Astrocyte (in vitro differentiated cells and primary cell): ENCODE measurements at regions not wholly inside any gene's neighbourhood (a gene's known extent, or its start where the extent isn't known, plus 50 kb on each side); places are given as distances from the start of the nearest gene placed in this dataset.

Source experiments
- DNase-seq: peaks from one replicate; pipeline ENCODE4 v3.0.0-alpha.2; 2010; ENCODE audit warnings: low read depth
- FAIRE-seq: peaks from 2 replicates; lab custom pipeline; 2011; peaks lifted over from hg19 to GRCh38; lab: Jason Lieb, UNC
- H2AFZ ChIP-seq: 2 replicates; pipeline ENCODE4 v1.6.0; 2012; ENCODE audit warnings: low read depth, low read length, inconsistent platforms
- H3K27ac ChIP-seq: 2 replicates; pipeline ENCODE4 v1.5.1; 2011; ENCODE audit warnings: low read depth, low read length, inconsistent platforms
- H3K27me3 ChIP-seq: 2 replicates; pipeline ENCODE4 v1.6.0; 2011; ENCODE audit warnings: low read length, inconsistent platforms; ENCODE audit not compliant: insufficient read depth
- H3K36me3 ChIP-seq: 2 replicates; pipeline ENCODE4 v1.5.1; 2011; ENCODE audit warnings: low read length, inconsistent platforms; ENCODE audit not compliant: insufficient read depth
- H3K4me1 ChIP-seq: 2 replicates; pipeline ENCODE4 v1.5.1; 2011; ENCODE audit warnings: low read length, inconsistent platforms; ENCODE audit not compliant: insufficient read depth
- H3K4me2 ChIP-seq: 2 replicates; pipeline ENCODE4 v1.6.0; 2012; ENCODE audit warnings: low read length, inconsistent platforms
- H3K4me3 ChIP-seq: 2 replicates; pipeline ENCODE4 v1.5.1; 2011; ENCODE audit warnings: low read depth, mild to moderate bottlenecking, low read length, inconsistent platforms; ENCODE audit not compliant: insufficient read depth
- H3K79me2 ChIP-seq: 2 replicates; pipeline ENCODE4 v1.6.0; 2012; ENCODE audit warnings: mild to moderate bottlenecking, low read length, inconsistent platforms; ENCODE audit not compliant: insufficient read depth
- H3K9ac ChIP-seq: 2 replicates; pipeline ENCODE4 v1.6.0; 2012; ENCODE audit warnings: mild to moderate bottlenecking, low read length, inconsistent platforms
- H3K9me3 ChIP-seq: 2 replicates; pipeline ENCODE4 v1.5.1; 2012; ENCODE audit warnings: low read depth, mild to moderate bottlenecking, low read length, inconsistent platforms; ENCODE audit not compliant: insufficient read depth
- H4K20me1 ChIP-seq: 2 replicates; pipeline ENCODE4 v1.6.0; 2012; ENCODE audit warnings: low read length, inconsistent platforms; ENCODE audit not compliant: insufficient read depth
- H3K27ac Mint-ChIP-seq: one replicate; pipeline ENCODE4 v1.8.0; 2021; ENCODE audit warnings: mild to moderate bottlenecking, mixed read lengths; ENCODE audit not compliant: unreplicated experiment
- H3K27me3 Mint-ChIP-seq: one replicate; pipeline ENCODE4 v1.8.0; 2021; ENCODE audit warnings: low read depth, mixed read lengths; ENCODE audit not compliant: unreplicated experiment
- H3K36me3 Mint-ChIP-seq: one replicate; pipeline ENCODE4 v1.8.0; 2021; ENCODE audit warnings: low read depth, mixed read lengths; ENCODE audit not compliant: unreplicated experiment
- H3K4me1 Mint-ChIP-seq: one replicate; pipeline ENCODE4 v1.8.0; 2021; ENCODE audit warnings: low read depth, mixed read lengths; ENCODE audit not compliant: unreplicated experiment
- H3K4me3 Mint-ChIP-seq: one replicate; pipeline ENCODE4 v1.8.0; 2021; ENCODE audit warnings: mild to moderate bottlenecking, moderate library complexity, mixed read lengths; ENCODE audit not compliant: unreplicated experiment
- H3K9me3 Mint-ChIP-seq: one replicate; pipeline ENCODE4 v1.8.0; 2021; ENCODE audit warnings: mild to moderate bottlenecking, mixed read lengths; ENCODE audit not compliant: unreplicated experiment
- CTCF ChIP-seq: IDR thresholded peaks from 2 replicates; pipeline ENCODE4 v1.5.1; 2011; ENCODE audit warnings: low read depth, mild to moderate bottlenecking, inconsistent platforms, low read length, moderate library complexity; ENCODE audit not compliant: insufficient read depth
- EZH2 ChIP-seq: IDR thresholded peaks from 2 replicates; pipeline ENCODE4 v1.6.1; 2012; ENCODE audit warnings: mild to moderate bottlenecking, low read length, inconsistent platforms; ENCODE audit not compliant: insufficient read depth

- no peak for DNase-seq
- Mint-ChIP-seq H3K27ac (peak overlapping the region; percentile 55), H3K36me3 (no peaks in the 10 kb centered on the region), H3K4me3 (peak overlapping the region; percentile 81), H3K4me1 (peaks cover 15% of the 10 kb centered on the region), H3K9me3 (peaks cover 1% of the 10 kb centered on the region), H3K27me3 (peaks cover 16% of the 10 kb centered on the region)
- H3K79me2 ChIP-seq: no peaks in the 10 kb centered on the region
- no peak for FAIRE-seq
- no peak overlapping the region for H3K27ac ChIP-seq
- peak overlapping the region; percentile 53 for H3K4me3 ChIP-seq
- TF ChIP-seq CTCF (no peak), EZH2 (no peak)
- peak overlapping the region; percentile 84 for H3K4me2 ChIP-seq
- peaks cover 11% of the 10 kb centered on the region for H3K27me3 ChIP-seq
- no peaks in the 10 kb centered on the region for H3K9me3 ChIP-seq
- H4K20me1 ChIP-seq: no peaks in the 10 kb centered on the region
- H2AFZ ChIP-seq: no peak overlapping the region
- peaks cover 10% of the 10 kb centered on the region for H3K4me1 ChIP-seq
- no peak overlapping the region for H3K9ac ChIP-seq
- H3K36me3 ChIP-seq: no peaks in the 10 kb centered on the region
Measured at GRCh38 chr9:87338088-87338989, 159.3 kb upstream of the DAPK1 start.

- no peaks in the 10 kb centered on the region for H3K9me3 ChIP-seq
- peaks cover 10% of the 10 kb centered on the region for H3K4me1 ChIP-seq
- H3K27me3 ChIP-seq: peaks cover 13% of the 10 kb centered on the region
- no peak overlapping the region for H3K4me2 ChIP-seq
- no peak overlapping the region for H3K9ac ChIP-seq
- no peaks in the 10 kb centered on the region for H4K20me1 ChIP-seq
- Mint-ChIP-seq H3K4me3 (no peak overlapping the region), H3K4me1 (peaks cover 15% of the 10 kb centered on the region), H3K36me3 (no peaks in the 10 kb centered on the region), H3K27ac (no peak overlapping the region), H3K9me3 (peaks cover 1% of the 10 kb centered on the region), H3K27me3 (peaks cover 25% of the 10 kb centered on the region)
- H3K27ac ChIP-seq: no peak overlapping the region
- no peak for FAIRE-seq
- H2AFZ ChIP-seq: no peak overlapping the region
- no peak for DNase-seq
- H3K79me2 ChIP-seq: no peaks in the 10 kb centered on the region
- TF ChIP-seq CTCF (no peak), EZH2 (no peak)
- no peaks in the 10 kb centered on the region for H3K36me3 ChIP-seq
- no peak overlapping the region for H3K4me3 ChIP-seq
Measured at GRCh38 chr9:87340391-87340790, 157.3 kb upstream of the DAPK1 start.

GRCh38 chr9:87342743-87343142 lies 154.9 kb upstream of the DAPK1 start:
- no peaks in the 10 kb centered on the region for H3K79me2 ChIP-seq
- H3K36me3 ChIP-seq: no peaks in the 10 kb centered on the region
- FAIRE-seq (no peak), DNase-seq (no peak)
- H4K20me1 ChIP-seq: no peaks in the 10 kb centered on the region
- H3K9me3 ChIP-seq: no peaks in the 10 kb centered on the region
- Mint-ChIP-seq H3K27me3 (peaks cover 25% of the 10 kb centered on the region), H3K4me1 (peaks cover 12% of the 10 kb centered on the region), H3K36me3 (no peaks in the 10 kb centered on the region), H3K9me3 (peaks cover 1% of the 10 kb centered on the region), H3K27ac (no peak overlapping the region), H3K4me3 (no peak overlapping the region)
- TF ChIP-seq EZH2 (no peak), CTCF (no peak)
- H3K4me3 ChIP-seq: no peak overlapping the region
- peaks cover 12% of the 10 kb centered on the region for H3K27me3 ChIP-seq
- no peak overlapping the region for H3K27ac ChIP-seq
- peaks cover 1% of the 10 kb centered on the region for H3K4me1 ChIP-seq
- no peak overlapping the region for H3K9ac ChIP-seq
- no peak overlapping the region for H3K4me2 ChIP-seq
- no peak overlapping the region for H2AFZ ChIP-seq
